B cell (primary cell): ENCODE measurements at regions not wholly inside any gene's neighbourhood (a gene's known extent, or its start where the extent isn't known, plus 50 kb on each side); places are given as distances from the start of the nearest gene placed in this dataset.
"Not testable (repeated sequence)": the region's sequence is repeated elsewhere in the genome, so short reads cannot be mapped to it uniquely, and the experiment has no call there.

Experiments
- CTCF ChIP-seq: fragments of 200-600 bp; IDR thresholded peaks from one replicate; pipeline ENCODE4 v1.8.0; 2022; ENCODE audit warnings: antibody characterized with exemption, mild to moderate bottlenecking
- EZH2 ChIP-seq: IDR thresholded peaks from 2 replicates; pipeline ENCODE4 v1.6.1; 2012; ENCODE audit warnings: borderline replicate concordance, low read depth, mild to moderate bottlenecking, moderate library complexity, low read length; ENCODE audit not compliant: insufficient read depth, poor library complexity, severe bottlenecking

- TF ChIP-seq CTCF, EZH2: not testable (repeated sequence)
Measured at GRCh38 chr9:17072563-17072962, 62.3 kb upstream of the CNTLN start.
